Activated naive CD8-positive, alpha-beta T cell treated with anti-CD3 and anti-CD28 coated beads, Interleukin-2, amount 10 ng/mL, durations not matched to agents 7 days and 5 days (primary cell): ENCODE measurements at regions not wholly inside any gene's neighbourhood (a gene's known extent, or its start where the extent isn't known, plus 50 kb on each side); places are given as distances from the start of the nearest gene placed in this dataset.
"Not testable (repeated sequence)": the region's sequence is repeated elsewhere in the genome, so short reads cannot be mapped to it uniquely, and the experiment has no call there.

ENCODE experiments used
- ATAC-seq: fragments of 150-1000 bp; cut with Tn5 transposase; one replicate; pipeline ENCODE4 v1.10.0; 2021; ENCODE audit warnings: low read depth, moderate library complexity
- POLR2A ChIA-PET: fragments of 350-600 bp; sonication (Branson Sonifier 250); formaldehyde crosslinking; loops from one replicate; lab custom pipeline; 2021; ENCODE audit warnings: antibody characterized with exemption; lab: Charles Lee
- DNase-seq: peaks from one replicate; pipeline ENCODE4 v3.0.0; 2021
- H3K27ac Mint-ChIP-seq: one replicate; pipeline ENCODE4 v1.8.0; 2022; ENCODE audit warnings: mild to moderate bottlenecking, mixed read lengths
- H3K27me3 Mint-ChIP-seq: one replicate; pipeline ENCODE4 v1.8.0; 2022; ENCODE audit warnings: mild to moderate bottlenecking, moderate library complexity, mixed read lengths
- H3K36me3 Mint-ChIP-seq: one replicate; pipeline ENCODE4 v1.8.0; 2021; ENCODE audit warnings: mild to moderate bottlenecking, mixed read lengths
- H3K4me1 Mint-ChIP-seq: one replicate; pipeline ENCODE4 v1.8.0; 2021; ENCODE audit warnings: mixed read lengths
- H3K4me3 Mint-ChIP-seq: one replicate; pipeline ENCODE4 v1.8.0; 2022; ENCODE audit warnings: mild to moderate bottlenecking, moderate library complexity, mixed read lengths
- H3K9me3 Mint-ChIP-seq: one replicate; pipeline ENCODE4 v1.8.0; 2021; ENCODE audit warnings: mixed read lengths

- H3K4me3 Mint-ChIP-seq, H3K27me3 Mint-ChIP-seq, H3K4me1 Mint-ChIP-seq, H3K9me3 Mint-ChIP-seq, H3K36me3 Mint-ChIP-seq, POLR2A ChIA-PET, ATAC-seq, H3K27ac Mint-ChIP-seq, DNase-seq: not testable (repeated sequence)
These were observed 99.9 kb upstream of the SETBP1 start for GRCh38 chr18:44580782-44581181.

- no peak overlapping the region for H3K4me3 Mint-ChIP-seq
- no peaks in the 10 kb centered on the region for H3K9me3 Mint-ChIP-seq
- POLR2A ChIA-PET: no interaction called here
- H3K27me3 Mint-ChIP-seq: peaks cover 8% of the 10 kb centered on the region
- no peak for DNase-seq
- no peak overlapping the region for H3K27ac Mint-ChIP-seq
- H3K4me1 Mint-ChIP-seq: no peaks in the 10 kb centered on the region
- no peak for ATAC-seq
- H3K36me3 Mint-ChIP-seq: no peaks in the 10 kb centered on the region
These were observed 98.2 kb upstream of the SETBP1 start for GRCh38 chr18:44582456-44582855.

DNA sequence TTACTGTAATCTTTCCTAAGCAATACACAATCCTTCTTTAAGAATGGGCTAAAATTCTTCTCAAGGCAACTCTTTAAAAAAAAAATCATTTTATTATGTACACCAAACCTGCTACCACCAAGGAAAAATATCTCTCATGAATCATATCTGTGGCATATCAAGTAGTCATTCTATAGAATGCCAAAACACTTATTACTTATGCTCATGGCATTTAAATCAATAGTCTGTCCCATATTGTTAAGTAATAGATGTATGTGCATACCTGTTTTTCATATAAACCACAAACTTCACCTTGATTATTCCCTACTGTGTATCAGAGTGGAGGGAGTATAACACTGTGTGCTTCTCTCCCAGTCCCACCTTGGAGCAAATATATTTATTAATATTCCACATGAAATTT, 95.8 kb upstream of the SETBP1 start:
- no peaks in the 10 kb centered on the region for H3K4me1 Mint-ChIP-seq
- ATAC-seq (no peak), DNase-seq (no peak)
- H3K36me3 Mint-ChIP-seq: no peaks in the 10 kb centered on the region
- peaks cover 8% of the 10 kb centered on the region for H3K27me3 Mint-ChIP-seq
- POLR2A ChIA-PET: no interaction called here
- no peak overlapping the region for H3K4me3 Mint-ChIP-seq
- no peaks in the 10 kb centered on the region for H3K9me3 Mint-ChIP-seq
- H3K27ac Mint-ChIP-seq: no peak overlapping the region

DNA sequence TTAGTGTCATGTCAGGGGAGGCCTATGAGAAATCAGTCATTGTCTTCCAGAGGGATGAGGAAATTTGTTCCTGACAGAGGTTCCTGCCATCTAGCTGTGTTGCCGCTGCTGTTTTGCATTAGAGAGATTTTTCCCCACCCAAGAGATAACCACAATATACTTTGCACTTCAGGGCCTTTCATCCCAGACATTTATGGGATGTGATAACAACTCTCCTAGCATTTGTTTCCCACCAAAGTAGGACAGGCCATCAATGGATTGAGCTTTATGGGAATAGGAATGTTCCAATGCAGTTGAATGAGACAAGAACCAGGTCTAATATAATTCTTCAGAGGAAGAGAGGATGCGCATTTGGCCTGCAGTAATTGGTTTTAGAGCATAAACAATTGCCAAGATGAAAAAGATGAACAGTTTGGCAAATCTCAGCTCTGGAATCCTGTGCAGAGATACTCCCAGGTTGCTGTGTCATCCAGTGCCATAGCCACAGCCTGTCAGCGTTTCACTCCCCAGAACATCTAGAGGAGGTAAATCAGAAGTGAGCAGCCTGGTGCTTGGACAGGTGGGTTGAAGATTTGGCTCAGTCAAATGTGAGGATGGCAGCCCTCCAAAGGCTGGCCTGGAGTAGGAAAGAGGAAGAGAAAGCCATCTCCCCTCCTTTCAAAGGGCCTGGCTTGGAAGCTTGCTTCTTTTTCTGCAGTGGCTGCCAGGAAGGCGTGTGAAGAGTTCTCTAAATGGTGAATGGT, 93.7 kb upstream of the SETBP1 start:
- no peak overlapping the region for H3K27ac Mint-ChIP-seq

GRCh38 chr18:44588508-44588907, 92.2 kb upstream of the SETBP1 start:
- ATAC-seq: no peak
- Mint-ChIP-seq H3K36me3 (no peaks in the 10 kb centered on the region), H3K27me3 (peaks cover 3% of the 10 kb centered on the region), H3K4me3 (no peak overlapping the region), H3K27ac (no peak overlapping the region), H3K4me1 (no peaks in the 10 kb centered on the region), H3K9me3 (no peaks in the 10 kb centered on the region)
- DNase-seq: no peak
- POLR2A ChIA-PET: no interaction called here

More for the DNA sequence above, 93.7 kb upstream of the SETBP1 start:
- no peaks in the 10 kb centered on the region for H3K36me3 Mint-ChIP-seq
- peaks cover 8% of the 10 kb centered on the region for H3K27me3 Mint-ChIP-seq
- H3K4me3 Mint-ChIP-seq: no peak overlapping the region
- ATAC-seq (no peak), DNase-seq (no peak)
- no peaks in the 10 kb centered on the region for H3K4me1 Mint-ChIP-seq
- H3K9me3 Mint-ChIP-seq: no peaks in the 10 kb centered on the region
- POLR2A ChIA-PET: no interaction called here

DNA sequence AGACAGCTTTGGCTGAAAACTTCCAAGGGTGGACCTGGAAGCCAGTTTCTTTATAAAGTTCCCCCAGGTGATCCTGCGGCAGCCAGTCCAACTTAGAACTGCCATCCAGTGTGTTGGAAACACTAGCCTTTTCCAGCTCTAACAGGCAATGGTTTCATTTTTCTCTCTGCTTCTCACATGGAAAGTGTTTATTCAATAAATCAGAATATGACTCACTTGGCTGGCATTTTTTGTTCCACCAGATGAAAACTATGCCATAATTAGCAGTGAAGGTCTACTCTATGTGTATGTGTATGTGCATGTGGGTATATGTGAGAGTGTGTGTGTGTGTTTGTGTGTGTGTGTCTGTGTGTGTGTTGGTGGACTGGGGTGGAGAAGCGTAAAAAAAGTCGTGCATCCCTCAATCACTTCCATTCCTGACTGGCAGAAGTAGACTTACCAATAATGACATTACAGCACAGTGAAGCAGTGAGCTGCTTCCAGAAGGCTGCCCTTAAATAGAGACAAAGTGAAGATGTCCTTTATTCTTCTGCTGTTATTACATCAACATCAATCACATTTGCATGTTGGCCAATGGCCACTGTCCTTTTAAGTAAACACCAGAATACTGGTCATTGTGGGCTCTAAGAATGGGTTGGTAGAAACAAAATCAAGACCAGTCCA, 90.9 kb upstream of the SETBP1 start:
- Mint-ChIP-seq H3K27ac (no peak overlapping the region), H3K4me1 (no peaks in the 10 kb centered on the region), H3K36me3 (no peaks in the 10 kb centered on the region), H3K27me3 (no peaks in the 10 kb centered on the region), H3K4me3 (no peak overlapping the region), H3K9me3 (no peaks in the 10 kb centered on the region)
- DNase-seq (no peak), ATAC-seq (no peak)
- POLR2A ChIA-PET: no interaction called here

DNA sequence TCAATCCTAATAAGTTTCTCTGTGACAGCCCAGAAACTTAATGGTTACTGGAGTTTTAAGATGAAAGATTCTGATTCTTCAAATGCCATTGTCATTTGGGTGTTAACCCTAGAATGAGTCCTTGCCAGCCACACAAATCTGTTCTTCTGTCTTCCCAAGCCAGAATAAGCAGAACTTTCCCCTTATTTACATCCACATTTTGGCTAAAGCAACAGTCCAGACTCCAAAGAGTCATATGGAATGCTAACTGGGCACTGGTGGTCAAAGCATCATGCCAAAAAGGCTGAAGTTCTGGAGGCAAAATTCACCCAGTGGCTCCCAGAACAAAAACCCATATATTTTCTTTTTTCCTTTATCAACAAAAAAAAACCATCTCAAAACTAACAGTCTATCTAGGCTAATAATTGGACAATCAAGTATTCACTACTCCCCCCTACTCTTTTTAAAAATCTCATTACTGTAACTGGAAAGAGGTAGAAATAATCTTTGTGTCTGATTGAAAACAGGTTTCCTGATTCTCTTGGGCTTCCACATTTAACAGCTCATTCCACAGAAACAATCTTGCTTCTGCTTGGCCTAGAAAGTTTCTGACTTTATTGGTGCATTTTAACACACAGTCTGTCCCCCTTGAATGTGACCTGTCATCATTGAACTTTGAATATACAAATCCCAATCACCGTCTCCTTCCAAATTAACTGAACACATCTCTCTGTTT, 89.6 kb upstream of the SETBP1 start:
- H3K27ac Mint-ChIP-seq: no peak overlapping the region
- H3K9me3 Mint-ChIP-seq: no peaks in the 10 kb centered on the region
- POLR2A ChIA-PET: no interaction called here
- no peaks in the 10 kb centered on the region for H3K27me3 Mint-ChIP-seq
- ATAC-seq: no peak
- H3K36me3 Mint-ChIP-seq: no peaks in the 10 kb centered on the region
- no peaks in the 10 kb centered on the region for H3K4me1 Mint-ChIP-seq
- H3K4me3 Mint-ChIP-seq: no peak overlapping the region
- DNase-seq: no peak

DNA sequence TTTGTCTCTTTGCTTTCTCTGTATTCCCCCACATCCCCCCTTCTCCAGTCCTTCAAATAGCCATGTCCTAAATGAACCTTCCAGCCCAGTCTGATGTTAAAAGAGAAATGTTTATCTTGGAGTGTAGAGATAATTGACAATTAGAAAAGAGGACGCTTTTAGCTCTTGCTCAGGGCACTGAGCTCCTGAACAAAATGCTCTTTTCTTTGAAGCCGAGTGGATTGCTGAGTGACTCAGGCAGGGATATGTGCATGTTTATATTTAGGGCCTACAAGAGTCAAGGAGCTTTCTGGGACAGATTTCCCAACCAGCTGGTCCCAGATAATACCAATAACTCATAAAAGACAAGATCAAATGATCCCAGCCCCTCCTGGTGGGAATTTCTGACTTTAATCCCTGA, 88.0 kb upstream of the SETBP1 start:
- peaks cover 2% of the 10 kb centered on the region for H3K27me3 Mint-ChIP-seq
- no peak overlapping the region for H3K4me3 Mint-ChIP-seq
- POLR2A ChIA-PET: no interaction called here
- no peak for ATAC-seq
- no peaks in the 10 kb centered on the region for H3K9me3 Mint-ChIP-seq
- H3K36me3 Mint-ChIP-seq: no peaks in the 10 kb centered on the region
- DNase-seq: no peak
- no peak overlapping the region for H3K27ac Mint-ChIP-seq
- H3K4me1 Mint-ChIP-seq: peaks cover 6% of the 10 kb centered on the region

GRCh38 chr18:44594799-44595467, 85.8 kb upstream of the SETBP1 start:
- no peak for DNase-seq

GRCh38 chr18:44597797-44598196, 82.9 kb upstream of the SETBP1 start:
- Mint-ChIP-seq H3K9me3 (peaks cover 1% of the 10 kb centered on the region), H3K4me3 (no peak overlapping the region), H3K27me3 (peaks cover 7% of the 10 kb centered on the region), H3K4me1 (peaks cover 6% of the 10 kb centered on the region), H3K27ac (no peak overlapping the region), H3K36me3 (no peaks in the 10 kb centered on the region)
- ATAC-seq: no peak
- POLR2A ChIA-PET: no interaction called here
- no peak for DNase-seq

More at GRCh38 chr18:44594799-44595467, 85.8 kb upstream of the SETBP1 start:
- Mint-ChIP-seq H3K27me3 (peaks cover 5% of the 10 kb centered on the region), H3K4me3 (no peak overlapping the region), H3K4me1 (peaks cover 6% of the 10 kb centered on the region), H3K27ac (no peak overlapping the region), H3K9me3 (peaks cover 1% of the 10 kb centered on the region), H3K36me3 (no peaks in the 10 kb centered on the region)
- no peak for ATAC-seq
- POLR2A ChIA-PET: no interaction called here

GRCh38 chr18:44598514-44598913, 82.2 kb upstream of the SETBP1 start:
- POLR2A ChIA-PET: no interaction called here
- H3K4me3 Mint-ChIP-seq: no peak overlapping the region
- no peak for DNase-seq
- H3K36me3 Mint-ChIP-seq: no peaks in the 10 kb centered on the region
- peaks cover 7% of the 10 kb centered on the region for H3K27me3 Mint-ChIP-seq
- ATAC-seq: no peak
- H3K9me3 Mint-ChIP-seq: peaks cover 1% of the 10 kb centered on the region
- H3K4me1 Mint-ChIP-seq: peaks cover 6% of the 10 kb centered on the region
- H3K27ac Mint-ChIP-seq: no peak overlapping the region

DNA sequence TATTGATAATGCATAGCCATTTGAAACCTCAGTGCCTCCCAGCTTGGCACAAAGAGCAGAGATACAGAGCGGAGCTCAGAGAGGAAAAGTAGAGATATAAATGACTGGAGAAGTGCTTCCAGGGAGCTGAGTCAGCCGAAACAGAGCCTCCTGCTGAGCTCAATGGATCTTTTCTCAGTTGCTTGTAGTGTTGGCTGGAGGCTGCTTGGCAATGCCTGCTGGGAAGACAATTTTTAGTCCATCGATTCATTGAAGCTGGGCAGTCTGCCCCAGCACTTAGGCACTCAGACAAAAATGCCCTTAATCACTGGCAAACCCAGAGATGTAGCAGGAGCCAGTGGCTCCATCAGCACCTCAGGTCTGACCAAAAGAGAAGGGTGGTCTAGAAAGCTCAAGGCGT, 81.3 kb upstream of the SETBP1 start:
- Mint-ChIP-seq H3K4me3 (no peak overlapping the region), H3K36me3 (no peaks in the 10 kb centered on the region), H3K27ac (no peak overlapping the region), H3K9me3 (peaks cover 1% of the 10 kb centered on the region), H3K4me1 (peaks cover 6% of the 10 kb centered on the region), H3K27me3 (peaks cover 7% of the 10 kb centered on the region)
- DNase-seq (no peak), ATAC-seq (no peak)
- POLR2A ChIA-PET: no interaction called here

DNA sequence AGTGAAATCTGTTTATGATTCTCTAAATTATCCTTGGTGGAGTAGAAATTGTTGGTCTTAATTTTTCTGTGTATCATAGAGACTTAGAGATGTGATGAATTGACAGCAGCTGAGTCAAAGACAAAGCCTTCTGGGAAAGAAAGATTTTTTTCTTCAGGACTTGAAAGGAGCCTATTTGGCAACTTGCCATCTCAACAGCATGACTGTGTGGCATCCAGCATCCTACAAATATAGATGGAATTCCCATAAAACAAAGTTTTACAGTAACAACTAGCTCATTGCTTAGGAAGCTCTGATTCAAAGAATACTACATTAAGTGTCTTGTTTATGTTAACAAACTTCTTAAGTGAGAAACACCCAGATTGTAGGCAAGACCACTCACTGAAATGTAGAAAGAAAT, 79.2 kb upstream of the SETBP1 start:
- no peak overlapping the region for H3K4me3 Mint-ChIP-seq
- no peak for ATAC-seq
- DNase-seq: no peak
- H3K27me3 Mint-ChIP-seq: peaks cover 7% of the 10 kb centered on the region
- H3K4me1 Mint-ChIP-seq: peaks cover 6% of the 10 kb centered on the region
- no peak overlapping the region for H3K27ac Mint-ChIP-seq
- POLR2A ChIA-PET: no interaction called here
- H3K9me3 Mint-ChIP-seq: peaks cover 1% of the 10 kb centered on the region
- H3K36me3 Mint-ChIP-seq: no peaks in the 10 kb centered on the region
